ENCODE measurements at regions not wholly inside any gene's neighbourhood (a gene's known extent, or its start where the extent isn't known, plus 50 kb on each side); places are given as distances from the start of the nearest gene placed in this dataset.

GRCh38 chr6:140271759-140272377 lies 897.4 kb upstream of the CITED2 start:
- TF ChIP-seq, protein P1, sequence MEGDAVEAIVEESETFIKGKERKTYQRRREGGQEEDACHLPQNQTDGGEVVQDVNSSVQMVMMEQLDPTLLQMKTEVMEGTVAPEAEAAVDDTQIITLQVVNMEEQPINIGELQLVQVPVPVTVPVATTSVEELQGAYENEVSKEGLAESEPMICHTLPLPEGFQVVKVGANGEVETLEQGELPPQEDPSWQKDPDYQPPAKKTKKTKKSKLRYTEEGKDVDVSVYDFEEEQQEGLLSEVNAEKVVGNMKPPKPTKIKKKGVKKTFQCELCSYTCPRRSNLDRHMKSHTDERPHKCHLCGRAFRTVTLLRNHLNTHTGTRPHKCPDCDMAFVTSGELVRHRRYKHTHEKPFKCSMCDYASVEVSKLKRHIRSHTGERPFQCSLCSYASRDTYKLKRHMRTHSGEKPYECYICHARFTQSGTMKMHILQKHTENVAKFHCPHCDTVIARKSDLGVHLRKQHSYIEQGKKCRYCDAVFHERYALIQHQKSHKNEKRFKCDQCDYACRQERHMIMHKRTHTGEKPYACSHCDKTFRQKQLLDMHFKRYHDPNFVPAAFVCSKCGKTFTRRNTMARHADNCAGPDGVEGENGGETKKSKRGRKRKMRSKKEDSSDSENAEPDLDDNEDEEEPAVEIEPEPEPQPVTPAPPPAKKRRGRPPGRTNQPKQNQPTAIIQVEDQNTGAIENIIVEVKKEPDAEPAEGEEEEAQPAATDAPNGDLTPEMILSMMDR (conservative IDR thresholded peaks at IDR 0.05 in 1 of 2, IDR thresholded peaks at IDR 0.05 in 1 of 2; ENCODE audit: extremely low read depth in 1 of 2, insufficient read depth in 1 of 2, low read depth in 1 of 2, low read length in 2 of 2) = no peak
- TF ChIP-seq EZH2 (IDR thresholded peaks at IDR 0.05; ENCODE audit: borderline replicate concordance, low read length) = no peak

All from mammary epithelial cell (primary cell).